ENCODE measurements at regions not wholly inside any gene's neighbourhood (a gene's known extent, or its start where the extent isn't known, plus 50 kb on each side); places are given as distances from the start of the nearest gene placed in this dataset.

DNA sequence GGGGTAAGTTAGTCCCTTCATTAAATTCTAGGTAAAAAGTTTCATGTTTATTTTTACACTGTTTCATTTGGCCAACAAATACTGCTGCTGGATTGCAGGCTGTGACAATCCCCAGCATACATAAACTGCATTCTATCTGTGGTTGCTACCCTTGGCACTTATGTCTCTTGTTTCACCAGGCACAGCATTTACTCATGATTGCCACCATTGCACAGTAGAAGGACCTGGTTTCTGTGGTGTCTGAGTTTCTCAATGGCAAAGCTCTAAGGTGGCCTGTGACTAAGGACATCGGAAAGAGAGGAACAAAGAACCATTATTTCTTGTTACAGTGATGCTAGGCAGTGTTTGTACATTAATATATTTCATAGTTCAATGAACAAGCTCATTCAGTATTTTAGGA is 878.4 kb upstream of the NEGR1 start:
- Mint-ChIP-seq H3K4me3 (no peak overlapping the region), H3K36me3 (no peaks in the 10 kb centered on the region), H3K9me3 (no peaks in the 10 kb centered on the region), H3K27me3 (no peaks in the 10 kb centered on the region), H3K4me1 (no peaks in the 10 kb centered on the region), H3K27ac (no peak overlapping the region)
- ATAC-seq = no peak

DNA sequence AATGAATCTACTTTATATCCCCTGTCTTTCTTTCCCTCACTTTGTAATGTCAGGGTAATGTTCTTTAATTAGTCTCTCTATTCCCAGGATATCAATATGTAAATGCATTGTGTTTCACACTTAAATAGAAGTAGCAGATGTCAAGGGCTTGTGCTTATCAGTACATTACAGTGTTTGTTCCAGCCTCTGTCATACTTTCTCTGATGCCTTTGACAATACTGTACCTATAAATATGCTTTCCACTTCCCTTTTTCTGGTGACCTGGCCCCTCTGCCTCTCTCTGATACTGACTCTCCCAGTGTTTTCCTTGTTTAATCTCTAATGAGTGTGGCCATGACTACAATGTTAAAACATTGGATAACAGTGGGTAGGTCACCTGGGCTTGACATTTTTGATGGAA is 862.0 kb upstream of the NEGR1 start:
- ATAC-seq = no peak
- H3K4me3 Mint-ChIP-seq = no peak overlapping the region
- no peaks in the 10 kb centered on the region for H3K4me1 Mint-ChIP-seq
- peaks cover 3% of the 10 kb centered on the region for H3K9me3 Mint-ChIP-seq
- H3K27me3 Mint-ChIP-seq = no peaks in the 10 kb centered on the region
- no peaks in the 10 kb centered on the region for H3K36me3 Mint-ChIP-seq
- H3K27ac Mint-ChIP-seq = no peak overlapping the region

DNA sequence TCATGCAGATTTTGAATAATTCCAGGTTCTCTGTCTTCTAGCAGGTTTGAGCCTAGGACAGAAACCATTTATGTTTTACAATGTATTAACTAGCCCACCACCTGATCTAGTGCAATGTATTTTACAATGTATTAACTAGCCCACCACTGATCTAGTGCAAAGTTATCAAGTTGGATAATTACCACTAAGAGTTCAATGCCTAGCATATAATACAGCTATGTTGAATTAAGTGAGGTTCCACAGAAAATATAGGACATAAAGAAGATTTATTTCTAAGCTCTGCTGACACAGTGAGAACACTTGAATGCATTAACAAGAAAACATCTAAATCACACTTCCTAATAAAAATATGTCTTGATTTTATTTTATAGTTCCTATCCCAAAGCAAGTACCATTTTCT is 854.6 kb upstream of the NEGR1 start:
- Mint-ChIP-seq H3K36me3 (no peaks in the 10 kb centered on the region), H3K9me3 (peaks cover 6% of the 10 kb centered on the region), H3K27ac (no peak overlapping the region), H3K4me3 (no peak overlapping the region), H3K27me3 (no peaks in the 10 kb centered on the region), H3K4me1 (no peaks in the 10 kb centered on the region)
- ATAC-seq = no peak

DNA sequence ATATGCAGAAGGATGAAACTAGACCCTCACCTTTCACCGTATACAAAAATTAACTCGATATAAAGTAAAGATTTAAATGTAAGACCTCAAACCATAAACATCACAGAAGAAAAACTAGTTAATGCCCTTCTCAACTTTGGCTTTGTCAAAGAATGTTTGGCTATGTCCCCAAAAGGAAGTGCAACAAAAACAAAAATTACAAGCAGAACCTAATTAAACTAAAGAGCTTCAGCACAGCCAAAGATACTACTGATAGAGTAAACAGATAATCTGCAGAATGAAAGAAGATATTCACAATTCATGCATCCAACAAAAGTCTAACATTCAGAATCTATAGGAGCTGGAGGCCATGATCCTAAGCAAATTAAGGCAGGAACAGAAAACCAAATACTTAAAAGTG is 824.6 kb upstream of the NEGR1 start:
- Mint-ChIP-seq H3K4me1 (no peaks in the 10 kb centered on the region), H3K27me3 (no peaks in the 10 kb centered on the region), H3K4me3 (no peak overlapping the region), H3K36me3 (no peaks in the 10 kb centered on the region), H3K9me3 (no peaks in the 10 kb centered on the region), H3K27ac (no peak overlapping the region)
- ATAC-seq = no peak

DNA sequence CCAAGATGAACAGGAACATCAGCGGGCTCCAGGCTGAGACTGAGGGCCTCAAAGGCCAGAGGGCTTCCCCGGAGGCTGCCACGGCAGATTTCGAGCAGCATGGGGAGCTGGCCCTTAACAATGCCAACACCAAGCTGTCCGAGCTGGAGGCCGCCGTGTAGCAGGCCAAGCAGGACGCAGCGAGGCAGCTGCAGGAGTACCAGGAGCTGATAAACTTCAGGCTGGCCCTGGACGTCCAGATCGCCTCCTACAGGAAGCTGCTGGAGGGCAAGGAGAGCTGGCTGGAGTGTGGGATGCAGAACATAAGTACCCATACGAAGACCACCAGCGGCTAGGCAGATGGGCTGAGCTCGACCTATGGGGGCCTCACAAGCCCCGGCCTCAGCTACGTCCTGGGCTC is 823.4 kb upstream of the NEGR1 start:
- no peaks in the 10 kb centered on the region for H3K4me1 Mint-ChIP-seq
- H3K4me3 Mint-ChIP-seq = no peak overlapping the region
- no peaks in the 10 kb centered on the region for H3K9me3 Mint-ChIP-seq
- no peak overlapping the region for H3K27ac Mint-ChIP-seq
- H3K36me3 Mint-ChIP-seq = no peaks in the 10 kb centered on the region
- H3K27me3 Mint-ChIP-seq = no peaks in the 10 kb centered on the region
- ATAC-seq = no peak

DNA sequence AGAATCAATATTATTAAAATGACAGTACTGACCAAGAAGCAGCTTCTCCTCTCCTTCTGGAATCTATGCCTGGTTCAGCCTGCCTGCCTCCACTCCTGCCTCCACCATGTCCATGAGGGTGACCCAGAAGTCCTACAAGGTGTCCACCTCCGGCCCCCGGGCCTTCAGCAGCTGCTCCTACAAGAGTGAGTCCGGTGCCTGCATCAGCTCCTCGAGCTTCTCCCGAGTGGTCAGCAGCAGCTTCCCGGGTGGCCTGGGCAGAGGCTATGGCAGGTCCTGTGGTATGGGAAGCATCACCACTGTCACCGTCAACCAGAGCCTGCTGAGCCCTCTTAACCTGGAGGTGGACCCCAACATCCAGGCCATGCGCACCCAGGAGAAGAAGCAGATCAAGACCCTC is 822.4 kb upstream of the NEGR1 start:
- H3K9me3 Mint-ChIP-seq = no peaks in the 10 kb centered on the region
- no peaks in the 10 kb centered on the region for H3K27me3 Mint-ChIP-seq
- no peaks in the 10 kb centered on the region for H3K36me3 Mint-ChIP-seq
- H3K27ac Mint-ChIP-seq = no peak overlapping the region
- H3K4me3 Mint-ChIP-seq = no peak overlapping the region
- ATAC-seq = no peak
- H3K4me1 Mint-ChIP-seq = no peaks in the 10 kb centered on the region

DNA sequence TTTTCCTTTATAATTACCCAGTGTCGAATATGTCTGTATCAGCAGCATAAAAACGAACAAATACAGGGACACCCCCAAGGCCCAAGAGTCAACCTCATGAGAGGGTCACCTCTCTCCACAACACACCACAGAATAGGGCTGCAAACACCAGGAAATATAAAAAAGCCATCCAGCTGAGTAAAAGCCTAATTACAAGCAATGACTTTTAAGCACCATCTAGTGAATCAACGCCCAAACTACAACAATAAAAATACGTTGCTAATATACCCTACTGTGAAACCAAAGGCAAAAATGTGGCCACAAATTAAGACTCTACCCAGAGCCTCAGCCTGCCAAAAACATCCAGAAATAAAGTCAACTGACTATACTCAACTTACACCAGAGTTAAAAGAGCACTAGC is 817.9 kb upstream of the NEGR1 start:
- Mint-ChIP-seq H3K27ac (no peak overlapping the region), H3K36me3 (no peaks in the 10 kb centered on the region)

DNA sequence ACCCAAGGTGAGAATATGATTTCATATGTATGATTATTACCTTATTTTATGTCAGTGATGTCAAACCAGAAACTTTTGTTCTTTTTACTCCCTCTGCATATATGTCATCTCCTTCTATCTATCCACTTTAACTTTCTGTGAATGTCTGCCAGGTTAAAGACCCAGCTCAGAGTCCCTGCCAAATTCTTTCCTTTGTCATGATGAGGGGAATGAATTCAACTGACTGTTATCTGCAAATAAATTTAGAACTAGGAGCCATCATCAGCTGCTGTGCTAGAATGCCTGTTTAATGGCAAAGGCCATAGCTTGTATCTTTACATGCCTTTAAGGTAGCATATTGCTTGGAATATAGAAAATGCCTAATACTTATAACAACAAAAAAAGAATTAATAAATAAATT is 815.6 kb upstream of the NEGR1 start:
- H3K9me3 Mint-ChIP-seq = no peaks in the 10 kb centered on the region
- no peaks in the 10 kb centered on the region for H3K27me3 Mint-ChIP-seq
- no peaks in the 10 kb centered on the region for H3K36me3 Mint-ChIP-seq
- no peak for ATAC-seq
- H3K27ac Mint-ChIP-seq = no peak overlapping the region
- no peaks in the 10 kb centered on the region for H3K4me1 Mint-ChIP-seq
- no peak overlapping the region for H3K4me3 Mint-ChIP-seq

More for the DNA sequence above, 817.9 kb upstream of the NEGR1 start:
- no peaks in the 10 kb centered on the region for H3K9me3 Mint-ChIP-seq
- H3K27me3 Mint-ChIP-seq = no peaks in the 10 kb centered on the region
- H3K4me1 Mint-ChIP-seq = no peaks in the 10 kb centered on the region
- no peak for ATAC-seq
- no peak overlapping the region for H3K4me3 Mint-ChIP-seq

DNA sequence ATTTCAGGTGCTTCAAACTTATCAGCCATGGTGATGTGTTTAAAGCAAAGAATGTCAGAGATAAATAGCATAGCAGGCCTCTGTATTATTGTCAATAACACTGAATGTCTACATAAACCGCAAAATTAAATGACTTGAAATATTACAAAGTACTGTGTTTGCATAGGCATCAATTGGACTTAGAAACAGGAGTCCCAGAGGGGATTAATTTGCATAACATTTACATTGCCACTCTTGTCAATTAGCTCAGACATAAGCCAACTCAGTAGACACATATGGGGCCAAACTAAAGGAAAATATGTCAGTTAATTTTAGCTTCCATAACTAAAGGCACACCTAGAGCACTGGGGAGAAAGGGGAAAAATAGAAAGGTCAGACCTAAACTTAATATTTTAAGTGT is 814.5 kb upstream of the NEGR1 start:
- no peaks in the 10 kb centered on the region for H3K36me3 Mint-ChIP-seq
- H3K27me3 Mint-ChIP-seq = no peaks in the 10 kb centered on the region
- no peak overlapping the region for H3K27ac Mint-ChIP-seq
- ATAC-seq = no peak
- H3K4me1 Mint-ChIP-seq = no peaks in the 10 kb centered on the region
- H3K4me3 Mint-ChIP-seq = no peak overlapping the region
- no peaks in the 10 kb centered on the region for H3K9me3 Mint-ChIP-seq

DNA sequence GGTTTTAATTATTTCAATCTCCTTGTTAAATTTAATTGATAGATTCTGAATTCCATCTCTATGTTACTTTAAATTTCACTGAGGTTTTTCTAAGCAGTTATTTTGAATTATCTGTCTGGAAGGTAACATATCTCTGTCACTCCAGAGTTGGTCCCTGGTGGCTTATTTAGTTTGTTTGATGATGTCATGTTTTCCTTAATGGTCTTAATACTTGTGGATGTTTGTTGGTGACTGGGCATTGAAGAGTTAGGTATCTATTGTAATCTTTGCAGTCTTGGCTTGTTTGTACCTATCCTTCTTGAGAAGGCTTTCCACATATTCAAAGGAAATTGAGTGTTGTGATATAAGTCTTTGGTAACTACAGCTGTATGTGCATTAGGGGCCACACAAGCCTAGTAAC is 810.0 kb upstream of the NEGR1 start:
- ATAC-seq = no peak
- H3K27ac Mint-ChIP-seq = no peak overlapping the region
- H3K9me3 Mint-ChIP-seq = no peaks in the 10 kb centered on the region
- H3K4me1 Mint-ChIP-seq = no peaks in the 10 kb centered on the region
- H3K36me3 Mint-ChIP-seq = no peaks in the 10 kb centered on the region
- no peak overlapping the region for H3K4me3 Mint-ChIP-seq
- H3K27me3 Mint-ChIP-seq = no peaks in the 10 kb centered on the region

DNA sequence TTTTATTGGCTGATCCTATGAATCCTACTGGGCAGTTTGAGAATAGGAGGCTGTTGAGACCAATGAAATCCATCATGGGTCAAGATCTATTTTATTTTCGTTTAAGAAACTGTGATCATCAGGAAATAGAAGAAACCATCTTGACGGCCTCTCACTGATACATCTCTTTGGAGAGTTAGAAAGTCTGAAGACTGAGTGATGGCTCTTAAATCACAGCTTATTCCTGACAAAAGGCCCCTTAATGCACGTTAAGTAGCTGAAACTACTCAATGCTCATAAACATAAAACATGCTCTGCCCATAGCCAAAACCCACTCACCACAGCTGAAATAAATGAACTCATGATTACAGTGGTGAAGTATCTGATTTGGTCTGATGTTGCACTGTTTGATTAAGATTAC is 784.5 kb upstream of the NEGR1 start:
- H3K9me3 Mint-ChIP-seq = no peaks in the 10 kb centered on the region
- no peaks in the 10 kb centered on the region for H3K36me3 Mint-ChIP-seq
- H3K27ac Mint-ChIP-seq = no peak overlapping the region

DNA sequence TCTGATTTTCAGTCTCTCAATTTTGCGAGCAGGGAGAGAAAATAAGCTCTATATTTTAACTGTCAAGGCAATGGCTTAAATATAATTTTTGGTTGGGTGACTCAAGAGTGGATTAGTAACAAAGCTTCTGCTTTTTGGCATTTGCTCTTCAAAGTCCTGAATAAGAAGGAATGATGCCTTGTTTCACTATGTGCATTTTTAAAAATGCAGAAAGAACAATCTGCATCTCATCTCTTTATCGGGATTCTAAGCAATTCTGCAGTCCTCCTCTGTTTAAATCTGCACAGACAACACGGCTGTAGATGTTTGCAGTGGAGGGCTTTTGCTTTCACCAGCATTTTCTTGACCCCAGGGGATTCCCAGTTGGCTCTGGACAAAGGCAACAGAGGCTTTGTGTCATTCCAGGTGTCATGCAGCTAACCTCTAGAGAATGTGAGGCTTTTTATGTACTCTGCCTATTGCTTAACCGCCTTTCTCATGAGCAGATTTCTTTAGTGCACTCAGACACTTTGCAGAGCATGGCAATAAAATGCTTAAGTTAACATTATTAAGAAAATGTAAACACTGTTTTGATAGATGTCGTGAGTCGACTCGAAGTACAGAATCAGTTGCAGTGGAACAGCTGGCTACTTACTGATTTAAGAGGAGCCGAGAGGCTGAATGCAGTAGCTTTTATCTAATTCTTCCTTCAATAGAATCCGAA is 783.2 kb upstream of the NEGR1 start:
- Mint-ChIP-seq H3K27ac (no peak overlapping the region), H3K4me3 (no peak overlapping the region), H3K27me3 (no peaks in the 10 kb centered on the region), H3K9me3 (no peaks in the 10 kb centered on the region), H3K4me1 (no peaks in the 10 kb centered on the region), H3K36me3 (no peaks in the 10 kb centered on the region)
- ATAC-seq = no peak

More for the DNA sequence above, 784.5 kb upstream of the NEGR1 start:
- H3K4me1 Mint-ChIP-seq = no peaks in the 10 kb centered on the region
- H3K27me3 Mint-ChIP-seq = no peaks in the 10 kb centered on the region
- no peak overlapping the region for H3K4me3 Mint-ChIP-seq
- no peak for ATAC-seq

DNA sequence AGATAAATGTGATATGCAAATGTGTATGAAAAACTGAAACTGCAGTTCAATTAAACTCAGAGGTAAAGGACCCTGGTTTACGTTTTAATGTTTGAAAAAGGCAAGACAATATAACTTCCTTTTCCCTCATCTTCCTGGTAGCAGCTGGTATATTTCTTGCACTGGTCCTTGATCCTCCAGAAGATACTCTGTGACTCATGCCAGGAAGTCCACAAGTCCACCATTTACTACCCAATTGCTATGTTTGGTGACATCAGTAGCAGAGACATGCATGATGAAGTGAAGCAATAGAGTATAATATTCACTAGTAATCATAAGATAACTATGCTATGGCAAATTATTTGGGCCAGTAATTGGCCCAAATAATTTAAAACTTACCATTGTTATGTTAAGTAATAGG is 774.5 kb upstream of the NEGR1 start:
- Mint-ChIP-seq H3K36me3 (no peaks in the 10 kb centered on the region), H3K27me3 (no peaks in the 10 kb centered on the region), H3K27ac (no peak overlapping the region), H3K9me3 (peaks cover 3% of the 10 kb centered on the region), H3K4me1 (no peaks in the 10 kb centered on the region), H3K4me3 (no peak overlapping the region)
- no peak for ATAC-seq

DNA sequence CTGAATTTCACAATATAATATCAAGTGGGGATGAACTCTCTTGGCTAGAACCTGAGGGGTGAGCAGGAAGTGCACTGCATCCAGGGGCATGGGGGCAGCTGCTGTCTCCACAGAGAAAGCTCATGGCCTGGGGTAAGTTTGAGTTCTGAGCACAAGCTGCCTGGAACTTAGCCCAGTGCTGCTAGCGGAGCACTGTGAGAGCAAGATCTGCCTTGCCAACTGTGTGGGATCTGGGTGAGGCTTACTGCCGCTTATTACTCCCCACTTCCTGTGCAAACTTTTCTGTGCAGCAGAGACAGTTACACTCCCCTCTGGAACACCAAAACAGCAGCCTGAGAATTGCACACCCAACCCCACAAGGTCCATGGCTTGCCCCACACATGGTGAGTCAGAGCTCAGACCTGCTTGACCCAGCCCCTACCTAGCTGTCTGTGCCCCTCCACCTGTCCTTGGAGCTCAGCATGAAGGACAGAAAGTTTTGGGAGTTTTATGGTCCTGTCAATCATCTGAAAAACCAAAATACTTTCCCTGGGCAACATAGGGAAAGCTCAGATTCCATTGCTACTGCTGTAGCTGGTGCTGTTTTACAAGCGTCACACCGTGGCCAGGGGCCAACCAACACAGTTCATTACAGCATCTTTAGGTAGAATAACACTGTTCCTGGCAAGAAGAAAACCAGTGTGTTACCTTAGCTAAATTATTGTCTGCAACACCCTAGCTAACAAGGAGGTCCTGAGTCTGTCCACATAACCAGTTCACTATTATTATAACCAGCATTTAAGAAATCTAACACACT is 762.1 kb upstream of the NEGR1 start:
- Mint-ChIP-seq H3K4me3 (no peak overlapping the region), H3K27me3 (no peaks in the 10 kb centered on the region), H3K4me1 (no peaks in the 10 kb centered on the region), H3K27ac (no peak overlapping the region), H3K9me3 (peaks cover 4% of the 10 kb centered on the region), H3K36me3 (no peaks in the 10 kb centered on the region)
- no peak for ATAC-seq

DNA sequence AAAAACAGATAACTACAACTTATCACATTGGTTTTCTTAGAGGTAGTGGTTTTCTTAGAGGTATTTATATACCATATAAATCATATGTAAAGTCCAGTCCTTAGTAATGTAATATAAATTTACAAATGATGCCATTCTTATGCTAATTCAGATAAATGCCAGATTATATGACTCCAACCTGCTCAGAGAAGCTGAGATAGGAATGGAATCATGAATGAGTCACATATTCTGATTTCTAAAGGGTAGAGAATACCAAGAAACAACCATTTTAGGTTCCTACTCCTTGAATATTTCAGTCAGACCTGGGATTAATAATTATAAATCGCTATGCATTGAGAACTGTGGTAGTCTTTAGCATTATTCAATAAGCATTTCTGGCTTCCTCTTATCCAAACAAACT is 760.1 kb upstream of the NEGR1 start:
- no peaks in the 10 kb centered on the region for H3K9me3 Mint-ChIP-seq
- no peaks in the 10 kb centered on the region for H3K36me3 Mint-ChIP-seq
- no peaks in the 10 kb centered on the region for H3K4me1 Mint-ChIP-seq
- H3K4me3 Mint-ChIP-seq = no peak overlapping the region
- H3K27ac Mint-ChIP-seq = no peak overlapping the region
- no peaks in the 10 kb centered on the region for H3K27me3 Mint-ChIP-seq
- ATAC-seq = no peak

DNA sequence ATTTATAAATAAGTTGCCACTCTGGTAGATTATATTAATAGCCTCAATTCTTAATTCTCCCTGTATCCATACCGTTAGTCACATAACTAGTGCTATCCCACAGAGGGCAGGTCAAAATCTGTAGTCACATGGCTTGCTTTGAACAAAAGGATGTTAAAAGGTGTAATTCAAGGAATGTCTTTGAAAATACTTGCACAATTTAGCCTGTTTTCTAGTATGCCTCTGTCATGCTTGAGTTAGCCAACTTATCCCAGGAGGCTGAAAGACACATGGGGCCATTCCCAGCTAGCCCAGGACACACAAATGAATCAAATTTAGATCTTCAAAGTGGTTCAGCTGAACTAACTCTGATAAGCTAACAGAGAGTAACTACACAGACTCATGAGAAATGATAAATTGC is 758.5 kb upstream of the NEGR1 start:
- Mint-ChIP-seq H3K4me1 (no peaks in the 10 kb centered on the region), H3K9me3 (no peaks in the 10 kb centered on the region), H3K4me3 (no peak overlapping the region), H3K27ac (no peak overlapping the region), H3K27me3 (no peaks in the 10 kb centered on the region), H3K36me3 (no peaks in the 10 kb centered on the region)
- no peak for ATAC-seq

All from stimulated activated memory B cell treated with anti-CD40 and anti-IgM and Interleukin-4, amounts not matched to agents 10 μg/mL and 1 μg/mL and 100 μg/mL, for 72 hours (primary cell).